Neural progenitor cell (in vitro differentiated cells): ENCODE measurements at regions not wholly inside any gene's neighbourhood (a gene's known extent, or its start where the extent isn't known, plus 50 kb on each side); places are given as distances from the start of the nearest gene placed in this dataset.

Experiments used
- CTCF ChIP-seq: fragments of 200-600 bp; sonication (generic); IDR thresholded peaks from 2 replicates; pipeline ENCODE4 v1.5.1; 2017; ENCODE audit warnings: antibody characterized with exemption, mild to moderate bottlenecking
- EZH2 ChIP-seq: fragments of 200-600 bp; sonication (generic); IDR thresholded peaks from 2 replicates; pipeline ENCODE4 v1.6.1; 2017; ENCODE audit warnings: antibody characterized with exemption, mild to moderate bottlenecking, moderate library complexity
- EZH2phosphoT487 ChIP-seq: fragments of 200-600 bp; sonication (generic); IDR thresholded peaks from 2 replicates; pipeline ENCODE4 v1.6.1; 2017; ENCODE audit warnings: antibody characterized with exemption

GRCh38 chr6:20317430-20317829, 84.2 kb upstream of the E2F3 start:
- TF ChIP-seq CTCF (no peak), EZH2 (no peak), EZH2phosphoT487 (no peak)
